Renal pelvis (tissue), 1 donor: ENCODE measurements at regions not wholly inside any gene's neighbourhood (a gene's known extent, or its start where the extent isn't known, plus 50 kb on each side); places are given as distances from the start of the nearest gene placed in this dataset.

Source experiments
- DNase-seq: peaks from one replicate; pipeline ENCODE4 v3.0.0-alpha.2; 2013

- no peak for DNase-seq
These were observed 127.1 kb downstream of the SLC30A10 start for GRCh38 chr1:219801156-219801820.

DNA sequence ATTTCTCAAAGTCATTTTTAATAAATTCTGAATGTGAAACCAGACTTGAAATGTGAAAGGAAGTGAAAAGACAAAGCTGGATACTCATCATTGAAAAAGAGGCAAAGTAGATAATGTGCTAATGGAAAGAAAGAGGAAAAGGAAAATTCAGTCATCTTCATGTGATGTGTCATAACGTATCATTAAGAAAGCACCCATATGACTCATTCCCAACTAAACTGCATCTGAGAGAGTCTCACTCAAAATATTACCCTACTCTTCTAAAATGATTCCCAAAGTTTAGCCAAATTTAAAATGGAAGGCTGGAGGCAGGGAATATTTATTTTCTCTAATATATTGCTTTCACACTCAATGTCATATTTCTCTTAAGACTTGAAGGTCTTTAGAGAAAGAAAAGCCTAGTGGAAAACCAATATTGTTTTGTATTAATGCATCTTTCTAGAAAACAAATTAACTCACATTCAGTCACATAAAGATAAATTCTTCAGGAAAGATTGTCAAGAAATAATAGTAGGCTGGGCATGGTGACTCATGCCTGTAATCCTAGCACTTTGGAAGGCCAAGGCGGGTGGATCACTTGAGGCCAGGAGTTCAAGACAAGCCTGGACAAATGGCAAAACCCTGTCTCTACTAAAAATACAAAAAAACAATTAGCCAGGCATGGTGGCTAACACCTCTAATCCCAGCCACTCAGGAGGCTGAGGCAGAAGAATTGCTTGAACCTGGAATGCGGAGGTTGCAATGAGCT is 129.9 kb downstream of the SLC30A10 start:
- no peak for DNase-seq

DNA sequence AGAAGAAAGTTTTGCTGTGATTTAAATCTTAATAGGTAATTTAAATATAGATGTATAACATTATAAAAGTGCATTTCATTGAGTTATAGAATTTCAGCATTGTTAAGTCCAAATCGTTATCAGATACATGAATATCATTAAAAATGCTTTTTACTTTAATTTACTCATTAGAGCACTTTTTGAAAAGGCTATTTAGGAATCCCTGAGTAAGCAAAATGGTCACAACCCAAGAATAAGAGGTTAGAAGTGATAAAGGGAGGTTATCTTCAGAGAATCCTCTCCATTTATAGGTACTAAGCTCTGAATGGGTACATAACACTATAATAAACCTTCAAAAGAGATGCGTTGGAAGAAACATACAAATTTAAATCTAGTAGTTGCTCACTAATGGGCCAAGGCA is 130.7 kb downstream of the SLC30A10 start:
- no peak for DNase-seq

DNA sequence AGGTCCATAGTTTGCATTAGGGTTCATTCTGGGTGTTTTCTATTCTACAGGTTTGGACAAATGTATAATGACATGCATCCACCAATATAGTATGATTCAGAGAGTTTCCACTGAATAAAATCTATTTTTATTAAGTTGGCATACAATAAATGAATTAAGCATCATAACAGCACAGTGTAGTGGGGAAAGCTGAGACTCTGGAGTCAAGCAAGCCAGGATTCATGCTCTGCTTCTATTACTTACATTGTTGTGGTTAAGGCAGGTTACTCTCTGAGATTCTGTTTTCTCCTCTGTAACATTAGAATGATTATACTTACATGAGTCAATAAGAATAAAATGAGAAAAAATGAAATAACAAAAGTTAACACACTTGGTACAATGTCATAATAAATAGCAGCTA is 131.3 kb downstream of the SLC30A10 start:
- no peak for DNase-seq

DNA sequence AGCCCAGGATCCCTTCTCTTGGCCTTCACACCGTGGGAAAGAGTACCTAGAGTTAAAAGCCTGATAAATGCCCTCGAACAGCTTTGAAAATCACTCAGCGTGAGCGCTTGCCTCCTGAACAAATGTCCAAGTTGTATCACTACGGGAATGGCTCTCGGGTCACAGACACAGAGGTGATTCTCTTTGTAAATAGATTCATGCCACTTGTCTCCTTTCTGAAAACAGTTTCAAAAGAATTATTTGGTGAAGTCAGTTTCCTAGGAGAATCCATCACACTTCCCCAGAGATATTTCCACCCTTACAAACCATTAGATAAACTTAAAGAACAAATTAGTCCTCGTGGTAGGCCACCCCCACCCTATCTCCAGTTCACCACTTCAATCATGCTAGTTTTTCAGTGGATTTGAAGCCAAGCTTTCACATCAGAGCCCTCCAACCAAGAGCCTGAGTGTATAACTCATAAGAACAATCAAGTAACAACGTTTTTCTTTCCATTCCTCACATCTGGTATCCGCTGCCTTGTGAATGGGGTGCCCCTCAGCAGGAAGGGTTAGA is 132.9 kb downstream of the SLC30A10 start:
- DNase-seq: no peak

DNA sequence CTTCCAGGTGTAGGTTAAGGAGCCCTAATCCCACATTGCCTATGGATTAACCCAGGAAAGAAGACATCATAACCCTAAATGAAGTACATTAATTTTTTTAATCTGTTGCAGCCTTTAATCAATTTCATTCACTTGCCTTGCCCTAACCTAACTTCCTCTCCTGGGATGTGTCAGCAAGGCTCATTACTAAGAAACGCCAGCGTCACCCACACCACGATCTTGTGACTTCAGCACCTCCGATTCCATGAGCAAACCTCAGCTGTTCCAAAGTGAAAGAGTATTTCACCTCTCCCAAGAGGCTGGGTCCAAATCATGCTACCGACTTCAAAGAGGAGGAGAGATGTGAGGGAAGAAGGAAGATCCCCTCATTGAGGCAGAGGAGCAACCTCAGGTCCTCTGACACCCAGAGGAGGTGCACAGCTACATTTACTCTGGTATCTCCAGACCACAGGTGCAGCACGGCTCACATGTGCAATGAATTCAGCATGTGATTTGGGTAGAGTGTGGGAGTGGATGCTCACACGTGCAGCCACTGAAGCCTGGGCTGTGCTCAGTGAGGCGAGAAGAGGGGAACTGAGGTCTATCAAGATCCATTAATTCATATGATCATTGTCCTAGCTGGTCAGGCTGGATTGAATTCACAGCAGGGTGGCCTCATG is 134.1 kb downstream of the SLC30A10 start:
- no peak for DNase-seq

DNA sequence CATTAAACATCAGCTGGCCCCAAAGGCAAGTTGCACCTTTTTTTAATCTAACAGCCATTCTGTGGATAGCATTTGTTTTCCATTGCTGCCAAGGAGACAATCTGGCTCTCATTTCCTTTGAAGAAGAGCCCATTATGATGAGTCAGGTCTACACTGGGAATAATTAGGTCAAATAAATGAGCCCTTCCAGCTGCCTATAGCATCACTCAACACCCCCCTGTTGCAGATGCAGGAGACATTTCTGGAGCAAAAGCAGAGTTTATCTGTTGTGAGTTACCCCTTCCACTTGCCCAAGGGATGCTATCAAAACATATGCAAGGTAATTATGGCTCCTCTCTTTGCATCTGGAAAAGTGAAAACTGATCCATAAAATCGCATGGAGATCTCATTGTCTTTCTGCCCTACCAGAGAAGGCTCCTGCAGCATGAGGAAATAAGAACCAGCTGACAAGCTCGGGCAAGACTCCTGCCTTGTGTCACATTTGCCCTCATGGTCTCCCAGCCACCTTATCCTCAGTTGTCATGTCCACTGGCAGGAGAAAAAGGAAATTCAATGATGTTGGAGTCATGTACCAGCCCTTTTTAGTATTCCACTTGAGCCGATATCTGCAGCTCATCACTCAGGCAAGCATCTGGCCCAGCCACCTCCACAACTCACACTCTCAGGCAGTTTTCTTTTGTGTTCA is 135.9 kb downstream of the SLC30A10 start:
- DNase-seq: no peak

GRCh38 chr1:219791766-219792165 is 136.6 kb downstream of the SLC30A10 start:
- no peak for DNase-seq

GRCh38 chr1:219790834-219791615 is 137.3 kb downstream of the SLC30A10 start:
- DNase-seq: no peak

- DNase-seq: no peak
These were observed 139.7 kb downstream of the SLC30A10 start for GRCh38 chr1:219788700-219789099.

GRCh38 chr1:219788091-219788490 is 140.3 kb downstream of the SLC30A10 start:
- DNase-seq: no peak

DNA sequence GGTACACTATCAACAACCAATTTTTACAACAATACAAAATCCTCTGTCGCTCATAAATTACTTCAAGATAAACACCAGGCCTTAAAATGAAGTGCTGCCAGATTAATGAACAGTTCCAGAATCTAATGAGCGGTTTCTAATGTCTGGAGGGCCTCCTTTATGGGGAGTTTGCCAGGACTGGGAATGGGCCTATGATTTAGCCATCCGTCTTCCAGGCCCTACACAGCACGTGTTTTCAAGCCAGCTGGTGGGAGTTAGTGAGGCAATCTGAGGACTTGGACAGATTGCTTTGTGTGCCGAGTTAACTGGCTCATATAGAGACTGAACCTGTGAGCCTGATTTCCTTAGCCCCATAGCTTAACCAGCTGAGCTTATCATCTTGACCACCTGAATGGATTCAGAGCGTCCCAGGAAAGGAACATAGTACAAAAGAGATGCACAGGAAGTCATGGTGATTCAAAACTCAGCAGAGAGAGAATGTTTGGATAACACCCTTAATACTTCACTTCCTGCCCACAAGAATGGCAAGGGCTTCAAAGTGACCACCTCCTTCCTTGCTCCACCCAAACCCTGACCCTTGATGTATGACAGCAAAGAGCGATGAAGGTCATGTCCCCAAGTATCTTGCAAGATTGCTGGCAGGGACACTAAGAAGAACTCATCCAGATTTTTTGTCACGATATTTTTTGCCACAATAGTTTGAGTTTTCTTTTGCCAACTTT is 143.5 kb downstream of the SLC30A10 start:
- DNase-seq: no peak

DNA sequence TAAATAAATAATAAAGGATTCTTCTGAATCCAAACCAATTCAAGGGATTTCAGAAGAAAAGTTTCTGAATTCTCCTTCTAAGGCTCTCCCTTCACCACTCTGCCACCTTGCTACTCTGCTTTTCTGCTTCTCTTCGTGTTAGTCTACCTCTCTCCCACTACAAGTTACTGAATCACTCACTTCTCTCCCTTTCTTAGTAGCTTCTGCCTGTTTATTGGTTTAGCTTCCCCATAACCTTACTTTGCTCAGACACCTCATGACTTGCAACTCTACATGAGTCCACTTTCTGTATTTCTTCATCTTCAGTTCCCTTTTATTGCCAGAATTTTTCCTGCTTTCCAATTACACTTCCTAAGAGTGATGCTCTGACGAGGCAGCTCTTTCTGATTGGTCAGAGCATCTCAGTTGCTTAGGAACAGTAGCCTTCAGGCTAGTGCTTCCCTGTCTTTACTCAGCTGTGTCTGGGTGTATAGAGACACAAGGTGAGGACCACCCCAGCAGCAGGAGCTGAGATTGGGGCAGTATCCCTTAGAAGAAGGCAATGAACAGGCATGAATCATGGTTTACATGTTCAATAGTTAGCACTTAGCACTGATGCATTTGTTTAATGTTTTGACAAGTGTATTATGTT is 144.6 kb downstream of the SLC30A10 start:
- no peak for DNase-seq

DNA sequence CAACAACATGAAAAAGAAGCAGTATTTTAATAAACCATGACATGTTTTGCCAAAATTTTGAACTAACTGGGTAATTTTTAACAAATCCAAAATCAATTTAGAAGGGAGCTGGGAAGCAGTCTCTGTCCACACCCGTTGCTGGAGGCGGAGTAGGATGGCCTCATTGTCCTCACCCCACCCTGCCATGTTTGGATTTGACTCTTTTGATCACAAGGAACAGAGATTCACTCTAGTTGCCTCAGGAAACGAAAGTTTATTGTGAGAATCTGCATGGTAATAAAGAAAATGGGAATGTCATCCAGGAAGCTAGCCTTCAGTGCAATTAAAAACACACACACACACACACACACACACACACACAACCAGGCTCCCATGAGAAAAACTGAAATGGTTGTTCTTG is 145.4 kb downstream of the SLC30A10 start:
- DNase-seq: no peak

GRCh38 chr1:219782311-219782710 is 146.0 kb downstream of the SLC30A10 start:
- no peak for DNase-seq

- no peak for DNase-seq
These were observed 146.9 kb downstream of the SLC30A10 start for GRCh38 chr1:219781491-219781890.

DNA sequence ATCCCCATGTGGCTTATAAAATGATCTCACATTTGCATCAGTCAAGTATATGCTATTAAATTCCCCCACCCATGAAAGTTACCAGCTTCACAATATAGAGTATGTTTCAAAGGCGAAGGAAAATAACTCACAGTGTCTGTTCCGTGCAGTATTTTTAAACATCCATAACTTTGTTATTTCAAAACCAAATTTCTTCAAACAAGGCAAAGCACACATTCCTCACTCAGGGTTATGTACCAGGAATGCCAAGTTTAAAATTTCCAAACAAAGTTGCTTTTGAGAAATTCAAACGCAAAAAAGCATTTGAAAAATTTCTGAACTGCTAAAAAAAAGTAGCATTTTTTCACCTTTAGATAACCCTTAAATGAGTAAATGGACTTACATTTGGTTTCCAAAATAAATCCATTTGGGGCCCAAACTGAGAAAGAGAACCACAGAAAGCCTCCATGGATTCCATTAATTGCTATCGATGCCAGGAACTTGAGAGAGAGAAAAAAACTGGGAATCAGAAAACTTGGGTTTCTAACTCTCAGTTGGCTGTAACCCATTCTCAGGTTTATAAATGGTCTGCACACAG is 149.5 kb downstream of the SLC30A10 start:
- no peak for DNase-seq

DNA sequence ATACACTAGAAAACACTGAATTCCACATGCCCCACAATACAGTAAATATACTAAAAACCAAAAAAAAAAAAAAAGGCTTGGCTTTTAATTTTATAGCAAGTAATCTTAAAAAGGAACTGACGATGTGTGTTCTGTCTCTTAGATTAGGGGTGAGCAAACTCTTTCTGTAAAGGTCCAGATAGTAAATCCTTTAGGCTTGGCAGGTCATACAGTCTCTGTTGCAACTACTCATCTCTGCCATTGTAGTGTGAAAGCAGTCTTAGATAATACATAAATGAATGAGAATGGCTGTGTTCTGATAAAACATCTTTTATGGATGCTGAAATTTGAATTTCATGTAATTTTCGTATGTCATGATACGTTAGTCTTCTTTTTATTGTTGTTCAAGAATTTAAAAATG is 150.2 kb downstream of the SLC30A10 start:
- DNase-seq: no peak

GRCh38 chr1:219774386-219774785 is 154.0 kb downstream of the SLC30A10 start:
- no peak for DNase-seq

- no peak for DNase-seq
These were observed 154.6 kb downstream of the SLC30A10 start for GRCh38 chr1:219773775-219774174.
